ENCODE measurements at regions not wholly inside any gene's neighbourhood (a gene's known extent, or its start where the extent isn't known, plus 50 kb on each side); places are given as distances from the start of the nearest gene placed in this dataset.

DNA sequence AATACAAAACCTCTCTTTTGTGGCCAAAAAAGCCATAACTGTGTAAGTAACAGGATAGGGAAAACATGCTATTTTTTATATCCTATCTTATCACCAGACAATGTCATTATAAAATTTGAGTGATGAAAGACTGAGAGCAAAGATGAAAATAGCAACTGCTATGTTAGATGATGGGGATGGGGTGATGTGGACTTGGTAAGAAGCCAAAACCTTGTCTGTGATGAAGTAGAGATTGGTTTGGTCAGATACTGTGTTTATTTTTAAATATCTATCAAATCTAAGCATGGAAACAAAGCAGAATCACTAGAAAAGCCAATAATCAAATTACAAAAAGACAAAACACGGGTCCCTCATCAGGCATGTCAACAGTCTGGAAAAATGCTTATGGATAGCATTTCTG, 631.1 kb upstream of the NR5A2 start:
- H3K4me3 Mint-ChIP-seq = no peak overlapping the region
- no peak for ATAC-seq
- no peaks in the 10 kb centered on the region for H3K36me3 Mint-ChIP-seq (ENCODE audit: low read depth)
- no peaks in the 10 kb centered on the region for H3K9me3 Mint-ChIP-seq
- H3K4me1 Mint-ChIP-seq = peaks cover 13% of the 10 kb centered on the region
- H3K27me3 Mint-ChIP-seq = peaks cover 8% of the 10 kb centered on the region
- no peak for DNase-seq
- no peak overlapping the region for H3K27ac Mint-ChIP-seq

DNA sequence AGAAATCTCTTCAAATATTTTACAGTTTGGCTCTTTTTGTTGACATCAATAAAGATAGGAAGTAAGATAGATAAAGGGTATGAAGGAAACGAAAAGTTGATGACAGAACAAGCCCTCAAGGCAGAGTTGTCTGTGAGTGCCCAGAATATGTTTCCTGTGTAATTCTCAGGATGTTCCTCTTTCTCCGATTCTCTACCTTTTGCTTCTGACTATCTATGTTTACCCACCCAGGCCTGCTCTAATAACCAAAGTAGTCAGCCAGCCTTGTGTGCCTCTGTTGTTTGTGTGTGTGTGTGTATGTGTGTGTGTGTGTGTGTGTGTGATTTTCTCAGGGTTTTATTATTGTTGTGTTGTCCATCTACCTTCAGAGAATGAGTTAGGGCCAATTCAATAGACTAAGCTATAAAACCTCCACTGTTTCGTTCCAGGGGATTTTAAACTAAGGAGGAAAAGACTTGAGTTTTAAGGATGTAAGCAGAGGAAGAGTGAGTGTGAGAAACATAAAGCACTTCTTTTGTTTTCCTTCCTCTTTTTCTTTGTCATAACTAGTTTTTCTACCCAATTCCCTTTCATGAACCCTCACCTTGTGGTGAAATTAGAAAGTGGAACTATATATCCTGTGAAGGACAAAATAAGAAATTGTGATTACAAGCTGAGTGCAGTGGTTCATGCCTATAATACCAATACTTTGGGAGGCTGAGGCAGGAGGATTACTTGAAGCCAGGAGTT, 627.4 kb upstream of the NR5A2 start:
- peak overlapping the region; percentile 8 for H3K27ac Mint-ChIP-seq
- ATAC-seq (no peak), DNase-seq (no peak)

DNA sequence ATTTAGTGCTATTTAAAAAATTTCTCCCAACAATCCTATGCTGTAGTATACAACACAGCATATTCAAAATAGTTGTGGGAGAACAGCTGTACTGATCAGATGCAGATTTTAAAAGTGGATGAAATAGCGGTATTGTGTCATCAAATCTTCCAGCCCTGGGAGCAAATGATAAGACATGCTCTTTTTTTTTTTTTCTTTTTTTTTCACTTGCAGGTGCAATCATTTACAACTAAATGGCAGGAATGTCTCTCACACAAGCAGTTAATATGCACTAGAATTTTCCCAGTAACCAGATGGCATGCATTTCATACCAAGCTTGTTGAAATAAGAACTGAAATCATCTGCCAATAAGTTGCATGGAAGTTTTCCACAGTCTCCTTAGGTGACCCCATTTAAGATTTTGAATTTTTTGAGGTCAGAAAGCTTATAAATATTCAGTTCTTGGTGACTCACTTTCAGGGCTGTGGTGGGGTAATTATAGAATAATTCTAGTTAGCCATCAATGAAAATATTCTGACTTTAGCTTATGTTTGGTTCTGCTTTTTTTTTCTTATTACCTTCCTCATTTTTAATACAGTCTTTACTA, 623.9 kb upstream of the NR5A2 start:
- peaks cover 5% of the 10 kb centered on the region for H3K27me3 Mint-ChIP-seq
- peaks cover 12% of the 10 kb centered on the region for H3K4me1 Mint-ChIP-seq
- ATAC-seq (no peak), DNase-seq (no peak)
- H3K27ac Mint-ChIP-seq = no peak overlapping the region
- H3K4me3 Mint-ChIP-seq = no peak overlapping the region
- no peaks in the 10 kb centered on the region for H3K36me3 Mint-ChIP-seq (ENCODE audit: low read depth)
- H3K9me3 Mint-ChIP-seq = no peaks in the 10 kb centered on the region

More for the DNA sequence above, 627.4 kb upstream of the NR5A2 start:
- H3K4me3 Mint-ChIP-seq = peak overlapping the region; percentile 17
- peaks cover 16% of the 10 kb centered on the region for H3K4me1 Mint-ChIP-seq
- H3K36me3 Mint-ChIP-seq (ENCODE audit: low read depth) = no peaks in the 10 kb centered on the region
- H3K27me3 Mint-ChIP-seq = peaks cover 2% of the 10 kb centered on the region
- H3K9me3 Mint-ChIP-seq = no peaks in the 10 kb centered on the region

DNA sequence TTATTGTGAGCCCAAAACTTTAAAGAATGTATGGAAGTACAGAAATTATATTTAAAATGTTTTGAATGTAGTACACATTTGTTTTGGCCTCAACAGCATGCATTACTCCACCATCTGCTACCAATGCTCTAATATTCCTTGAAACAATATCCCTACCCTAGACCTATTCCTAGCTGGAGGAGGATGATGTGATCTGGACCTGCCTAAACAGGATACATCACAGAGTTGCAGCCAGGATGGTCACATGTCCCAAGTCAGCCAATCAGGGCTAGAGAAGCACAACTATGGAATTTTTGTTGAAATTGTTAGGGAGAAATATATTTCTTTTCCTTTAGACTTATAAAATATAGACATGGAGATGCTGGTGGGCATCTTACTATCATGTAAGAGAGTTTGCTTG, 623.3 kb upstream of the NR5A2 start:
- H3K27me3 Mint-ChIP-seq = peaks cover 5% of the 10 kb centered on the region
- ATAC-seq = no peak
- H3K9me3 Mint-ChIP-seq = no peaks in the 10 kb centered on the region
- peaks cover 12% of the 10 kb centered on the region for H3K4me1 Mint-ChIP-seq
- no peak for DNase-seq
- H3K36me3 Mint-ChIP-seq (ENCODE audit: low read depth) = no peaks in the 10 kb centered on the region
- no peak overlapping the region for H3K27ac Mint-ChIP-seq
- no peak overlapping the region for H3K4me3 Mint-ChIP-seq

DNA sequence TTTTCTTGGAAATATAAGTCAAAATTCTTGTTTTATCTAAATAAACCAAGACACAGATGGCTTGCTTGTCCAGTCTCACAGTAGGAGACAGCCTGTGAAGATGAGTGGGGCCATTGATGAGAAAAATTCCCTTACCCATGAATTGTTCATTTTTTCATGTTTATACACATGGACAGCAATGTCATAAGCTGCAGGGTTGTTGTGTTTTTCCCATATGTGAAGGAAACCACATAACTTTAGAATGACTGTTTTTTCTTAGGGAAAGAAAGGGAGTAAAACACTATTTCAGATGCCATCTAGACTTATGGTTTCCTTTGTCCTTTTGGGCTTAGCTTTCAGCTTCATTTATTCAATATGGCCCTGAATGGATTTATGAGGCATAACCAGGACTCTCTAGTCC, 622.5 kb upstream of the NR5A2 start:
- no peaks in the 10 kb centered on the region for H3K36me3 Mint-ChIP-seq (ENCODE audit: low read depth)
- no peak overlapping the region for H3K4me3 Mint-ChIP-seq
- peaks cover 10% of the 10 kb centered on the region for H3K4me1 Mint-ChIP-seq
- H3K27ac Mint-ChIP-seq = no peak overlapping the region
- no peak for DNase-seq
- no peak for ATAC-seq
- peaks cover 5% of the 10 kb centered on the region for H3K27me3 Mint-ChIP-seq
- H3K9me3 Mint-ChIP-seq = no peaks in the 10 kb centered on the region

DNA sequence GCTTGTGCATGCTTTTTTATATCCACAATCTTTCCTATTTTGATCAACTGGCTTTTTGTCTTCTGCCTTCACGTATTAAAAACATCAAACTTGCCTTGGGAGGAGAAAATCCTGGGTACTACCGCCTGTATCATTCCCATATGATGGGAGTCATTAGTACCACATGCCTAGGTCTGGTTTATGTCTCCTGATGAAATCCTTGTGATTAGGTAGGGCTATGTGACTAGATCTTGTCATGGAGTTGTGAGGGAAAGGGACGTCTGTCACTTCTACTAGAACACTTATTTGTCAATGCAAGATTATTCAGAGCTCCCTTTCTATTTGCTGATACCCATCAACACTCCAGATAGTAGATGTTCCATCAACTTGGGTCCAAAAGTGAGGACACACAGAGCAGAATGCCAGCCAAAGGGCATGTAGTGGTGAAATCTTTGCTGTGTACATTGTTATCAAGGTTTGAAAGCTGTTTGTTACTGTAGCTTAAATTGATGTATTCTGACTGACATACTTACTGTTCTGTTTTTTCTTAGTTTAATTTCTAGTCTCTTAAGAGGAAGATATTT, 621.8 kb upstream of the NR5A2 start:
- Mint-ChIP-seq H3K4me3 (no peak overlapping the region), H3K27me3 (peaks cover 9% of the 10 kb centered on the region), H3K9me3 (no peaks in the 10 kb centered on the region), H3K4me1 (peaks cover 3% of the 10 kb centered on the region), H3K36me3 (ENCODE audit: low read depth) (no peaks in the 10 kb centered on the region), H3K27ac (no peak overlapping the region)
- ATAC-seq (no peak), DNase-seq (no peak)

DNA sequence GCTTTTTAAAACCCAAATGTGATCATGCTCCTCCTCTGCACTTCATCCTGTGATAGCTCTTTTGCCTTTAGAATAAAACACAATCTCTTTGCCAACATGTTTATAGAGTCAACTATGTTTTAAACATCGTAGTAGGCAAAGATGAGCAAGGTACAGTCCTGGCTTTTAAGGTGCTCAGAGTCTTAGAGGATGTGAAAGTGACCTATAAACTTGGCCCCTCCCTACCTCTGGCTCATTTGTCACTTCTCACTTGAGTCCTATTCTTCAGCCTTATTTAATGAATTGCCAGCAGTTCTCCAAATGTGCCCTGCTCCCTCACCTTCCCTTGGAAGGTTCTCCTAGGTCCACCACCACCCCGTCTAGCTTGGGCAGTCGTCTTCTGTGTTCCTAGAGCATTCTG, 617.0 kb upstream of the NR5A2 start:
- ATAC-seq (peak; percentile 36), DNase-seq (no peak)
- Mint-ChIP-seq H3K27ac (no peak overlapping the region), H3K36me3 (ENCODE audit: low read depth) (no peaks in the 10 kb centered on the region), H3K27me3 (peaks cover 9% of the 10 kb centered on the region), H3K4me3 (no peak overlapping the region), H3K9me3 (no peaks in the 10 kb centered on the region), H3K4me1 (no peaks in the 10 kb centered on the region)

DNA sequence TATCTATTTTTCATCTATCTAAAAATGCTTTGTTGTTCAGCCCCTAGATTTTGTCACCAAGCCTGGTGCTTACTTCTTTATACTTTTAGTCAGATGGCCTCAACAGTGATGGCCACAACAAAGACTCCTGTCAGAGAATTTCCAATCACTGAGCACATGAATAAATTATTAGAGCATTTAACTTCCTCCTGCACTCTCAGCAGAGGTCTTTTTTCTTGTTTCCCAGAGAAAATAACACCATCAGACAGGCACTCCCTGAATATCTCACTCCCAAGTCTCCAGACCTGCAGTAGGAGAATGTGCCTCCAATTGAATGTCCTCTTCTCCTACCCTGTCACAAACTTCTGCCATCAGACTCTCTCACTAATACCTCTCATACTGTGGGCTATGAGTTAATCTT, 616.0 kb upstream of the NR5A2 start:
- peaks cover 10% of the 10 kb centered on the region for H3K9me3 Mint-ChIP-seq
- H3K4me1 Mint-ChIP-seq = no peaks in the 10 kb centered on the region
- peaks cover 2% of the 10 kb centered on the region for H3K36me3 Mint-ChIP-seq (ENCODE audit: low read depth)
- no peak overlapping the region for H3K27ac Mint-ChIP-seq
- DNase-seq = no peak
- no peak overlapping the region for H3K4me3 Mint-ChIP-seq
- H3K27me3 Mint-ChIP-seq = peaks cover 6% of the 10 kb centered on the region
- no peak for ATAC-seq

DNA sequence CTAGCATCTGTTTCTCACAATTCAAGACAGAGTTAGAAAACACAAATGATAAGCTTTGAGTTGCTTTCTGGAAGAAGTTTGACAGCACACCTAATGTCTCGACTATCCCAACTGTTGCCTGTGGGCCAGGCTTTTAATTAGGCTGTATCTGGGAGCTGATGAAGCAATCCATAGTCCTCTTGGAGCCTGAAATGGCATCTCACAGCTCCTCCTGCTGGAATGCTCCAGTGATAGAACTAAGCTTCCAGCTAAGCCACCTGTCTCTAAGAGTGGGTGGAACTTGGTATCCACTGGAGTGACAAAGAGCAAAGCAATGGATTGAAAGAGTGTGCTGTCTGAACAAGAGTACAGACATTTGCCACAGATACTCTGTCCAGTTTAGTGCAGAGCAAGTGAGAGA, 605.3 kb upstream of the NR5A2 start:
- peaks cover 10% of the 10 kb centered on the region for H3K9me3 Mint-ChIP-seq
- H3K36me3 Mint-ChIP-seq (ENCODE audit: low read depth) = no peaks in the 10 kb centered on the region
- H3K27me3 Mint-ChIP-seq = peaks cover 6% of the 10 kb centered on the region
- H3K27ac Mint-ChIP-seq = no peak overlapping the region
- H3K4me1 Mint-ChIP-seq = no peaks in the 10 kb centered on the region
- no peak overlapping the region for H3K4me3 Mint-ChIP-seq
- ATAC-seq (no peak), DNase-seq (no peak)

DNA sequence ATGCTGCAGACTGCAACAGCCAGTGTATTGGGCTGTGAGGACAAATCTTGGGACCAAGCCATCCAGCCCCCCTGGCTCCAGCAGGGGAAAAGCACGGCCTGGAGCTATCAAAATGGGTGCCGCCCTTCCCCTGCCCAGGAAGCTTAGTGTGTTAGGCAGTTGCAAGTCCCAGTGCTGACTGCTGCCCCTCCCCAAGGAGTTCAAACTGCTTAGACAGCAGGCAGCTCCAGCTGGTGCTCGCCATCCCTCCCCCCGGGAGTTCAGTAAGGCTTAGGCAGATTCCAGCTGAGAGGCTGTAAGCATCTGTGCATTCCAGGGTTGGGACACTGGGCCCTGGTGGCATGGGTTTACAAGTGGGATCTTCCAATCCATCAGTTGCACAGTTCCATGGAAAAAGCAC, 579.6 kb upstream of the NR5A2 start:
- ATAC-seq = no peak
- H3K4me3 Mint-ChIP-seq = no peak overlapping the region
- H3K36me3 Mint-ChIP-seq (ENCODE audit: low read depth) = no peaks in the 10 kb centered on the region
- peaks cover 14% of the 10 kb centered on the region for H3K27me3 Mint-ChIP-seq
- H3K27ac Mint-ChIP-seq = no peak overlapping the region
- H3K9me3 Mint-ChIP-seq = peaks cover 4% of the 10 kb centered on the region
- no peak for DNase-seq
- no peaks in the 10 kb centered on the region for H3K4me1 Mint-ChIP-seq

DNA sequence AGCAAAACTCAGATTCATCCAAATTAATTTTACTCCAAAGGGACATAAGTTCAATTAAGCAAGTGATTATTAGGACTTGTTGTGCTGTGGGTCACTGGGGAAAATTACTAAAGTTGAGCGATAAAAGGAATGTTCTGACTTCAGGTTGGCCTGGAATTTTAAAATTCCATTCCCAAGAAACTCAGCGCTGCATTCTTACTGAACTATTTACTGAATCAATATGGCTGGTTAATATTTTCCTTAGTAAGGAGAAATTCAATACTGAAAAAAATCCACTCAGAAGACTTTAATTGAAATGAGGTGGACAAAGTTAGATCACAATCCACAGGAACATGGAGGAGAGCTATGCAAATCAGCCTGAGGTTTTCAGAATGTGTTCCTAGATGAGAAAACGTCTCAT, 578.9 kb upstream of the NR5A2 start:
- H3K4me1 Mint-ChIP-seq = no peaks in the 10 kb centered on the region
- no peak overlapping the region for H3K4me3 Mint-ChIP-seq
- no peak overlapping the region for H3K27ac Mint-ChIP-seq

DNA sequence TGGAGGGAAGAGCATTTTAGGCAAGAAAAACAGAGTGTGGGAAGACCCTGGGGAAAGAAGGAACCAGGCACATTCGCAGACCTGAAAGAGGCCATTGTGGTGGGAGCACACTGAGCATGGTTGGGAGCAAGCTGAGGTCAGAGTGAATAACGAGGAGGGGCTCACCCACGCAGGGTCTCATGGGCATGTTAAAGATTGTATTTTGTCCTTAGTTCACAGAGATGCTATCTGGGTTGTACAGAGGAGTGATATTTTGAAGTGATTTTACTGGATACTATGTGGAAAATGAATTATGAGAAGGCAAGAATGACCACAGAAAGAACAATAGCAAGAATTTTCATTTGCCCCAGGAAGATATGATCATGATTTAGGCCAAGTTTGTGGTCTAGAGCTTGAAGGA, 578.3 kb upstream of the NR5A2 start:
- Mint-ChIP-seq H3K9me3 (no peaks in the 10 kb centered on the region), H3K27me3 (peaks cover 14% of the 10 kb centered on the region), H3K4me1 (no peaks in the 10 kb centered on the region), H3K27ac (no peak overlapping the region), H3K4me3 (no peak overlapping the region), H3K36me3 (ENCODE audit: low read depth) (no peaks in the 10 kb centered on the region)
- ATAC-seq (no peak), DNase-seq (no peak)

More for the DNA sequence above, 578.9 kb upstream of the NR5A2 start:
- Mint-ChIP-seq H3K9me3 (no peaks in the 10 kb centered on the region), H3K36me3 (ENCODE audit: low read depth) (no peaks in the 10 kb centered on the region), H3K27me3 (peaks cover 14% of the 10 kb centered on the region)
- DNase-seq = no peak
- no peak for ATAC-seq

DNA sequence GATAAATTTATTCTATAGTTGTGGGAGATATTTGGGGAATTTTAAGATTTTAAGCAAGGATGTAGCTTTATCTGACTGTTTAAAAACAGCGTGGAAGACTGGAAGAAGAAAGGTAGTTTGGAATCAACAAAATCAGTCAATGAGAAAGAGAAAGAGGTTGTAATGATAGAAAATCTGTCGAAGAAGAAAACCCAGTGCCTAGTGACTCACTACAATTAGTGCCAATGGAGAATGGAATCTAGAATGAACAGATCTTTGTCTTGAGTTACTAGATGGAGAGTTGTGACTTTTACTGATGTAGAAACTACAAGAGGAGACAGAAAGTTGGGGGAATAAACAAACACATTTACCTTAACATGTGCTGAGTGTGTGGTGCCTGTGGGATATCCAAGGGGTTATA, 577.8 kb upstream of the NR5A2 start:
- Mint-ChIP-seq H3K27ac (no peak overlapping the region), H3K9me3 (no peaks in the 10 kb centered on the region), H3K4me1 (no peaks in the 10 kb centered on the region)

DNA sequence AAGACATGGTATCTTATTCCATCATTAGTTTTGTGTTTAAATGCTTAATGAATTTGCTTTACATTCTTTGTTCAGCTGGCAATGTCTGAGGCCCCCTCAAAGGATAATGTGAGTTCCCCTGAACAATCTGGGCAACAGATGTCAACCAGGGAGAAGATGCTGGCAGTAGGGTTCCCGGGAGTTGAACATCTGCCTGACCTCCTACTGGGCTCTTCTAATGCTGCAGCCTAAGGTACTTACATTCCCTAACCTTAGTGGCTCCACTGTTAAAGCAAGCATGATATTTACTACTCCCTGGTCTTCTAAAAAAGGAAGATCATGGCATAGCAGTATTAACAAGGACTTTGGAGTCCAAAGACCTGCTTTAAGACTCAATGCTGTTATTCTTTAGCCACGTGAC, 574.9 kb upstream of the NR5A2 start:
- Mint-ChIP-seq H3K4me1 (no peaks in the 10 kb centered on the region), H3K27me3 (peaks cover 4% of the 10 kb centered on the region), H3K36me3 (ENCODE audit: low read depth) (no peaks in the 10 kb centered on the region), H3K9me3 (no peaks in the 10 kb centered on the region), H3K4me3 (no peak overlapping the region), H3K27ac (no peak overlapping the region)
- no peak for DNase-seq
- ATAC-seq = no peak

More for the DNA sequence above, 577.8 kb upstream of the NR5A2 start:
- DNase-seq (no peak), ATAC-seq (no peak)
- Mint-ChIP-seq H3K4me3 (no peak overlapping the region), H3K36me3 (ENCODE audit: low read depth) (no peaks in the 10 kb centered on the region), H3K27me3 (peaks cover 14% of the 10 kb centered on the region)

DNA sequence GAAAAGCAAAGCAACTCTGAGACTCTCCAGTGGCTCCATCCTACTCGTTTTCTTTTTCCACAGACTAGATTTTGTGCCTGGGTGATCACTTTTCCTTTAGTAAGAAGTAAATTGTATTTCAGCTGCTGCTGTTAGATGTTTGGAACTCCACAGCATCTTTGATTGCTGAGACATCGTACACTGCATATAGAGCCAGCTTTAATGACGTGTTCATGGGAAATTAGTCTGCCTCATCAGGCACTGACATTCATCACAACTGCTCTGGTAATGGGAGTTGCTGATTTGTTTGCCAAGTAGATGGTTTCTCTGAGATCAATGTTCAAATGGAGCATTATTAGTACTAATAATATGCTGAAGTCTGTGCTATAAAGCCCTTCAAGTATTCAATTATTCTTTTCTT, 573.8 kb upstream of the NR5A2 start:
- no peaks in the 10 kb centered on the region for H3K9me3 Mint-ChIP-seq
- H3K4me1 Mint-ChIP-seq = no peaks in the 10 kb centered on the region
- H3K36me3 Mint-ChIP-seq (ENCODE audit: low read depth) = no peaks in the 10 kb centered on the region
- DNase-seq (no peak), ATAC-seq (no peak)
- H3K27me3 Mint-ChIP-seq = no peaks in the 10 kb centered on the region
- H3K27ac Mint-ChIP-seq = no peak overlapping the region
- no peak overlapping the region for H3K4me3 Mint-ChIP-seq
